ENCODE measurements at regions not wholly inside any gene's neighbourhood (a gene's known extent, or its start where the extent isn't known, plus 50 kb on each side); places are given as distances from the start of the nearest gene placed in this dataset.
"Not testable (repeated sequence)": the region's sequence is repeated elsewhere in the genome, so short reads cannot be mapped to it uniquely, and the experiment has no call there.

DNA sequence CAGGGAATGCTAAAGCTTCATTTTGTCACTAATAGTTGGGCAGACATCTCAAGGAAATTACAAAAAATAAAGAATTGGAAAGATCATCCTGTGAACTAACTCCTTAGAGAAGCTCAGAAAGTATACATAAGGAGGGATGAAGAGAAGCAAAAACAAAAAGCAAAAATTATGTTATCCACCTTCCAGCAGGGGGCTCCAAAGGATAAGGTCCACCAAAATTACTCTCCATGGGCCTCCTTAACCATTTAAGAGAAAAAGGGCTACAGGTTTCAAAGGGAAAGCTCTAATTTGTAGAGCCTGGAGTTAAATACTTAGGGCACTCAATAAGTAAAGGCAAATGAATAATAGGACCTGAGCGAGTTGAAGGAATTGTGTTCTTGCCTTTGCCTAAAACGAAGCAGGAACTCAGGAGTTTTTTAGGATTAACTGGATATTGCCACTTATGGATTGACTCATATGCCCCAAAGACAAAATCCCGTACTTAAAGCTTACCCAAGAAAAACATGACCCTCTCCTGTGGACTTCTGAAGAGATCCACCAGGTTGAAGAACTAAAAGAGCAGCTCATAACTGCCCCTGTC, 1167.9 kb downstream of the DSC3 start:
- DNase-seq (ENCODE audit: low read depth in 2 of 2), result peak in 1 of 2 donors; percentile 17

DNA sequence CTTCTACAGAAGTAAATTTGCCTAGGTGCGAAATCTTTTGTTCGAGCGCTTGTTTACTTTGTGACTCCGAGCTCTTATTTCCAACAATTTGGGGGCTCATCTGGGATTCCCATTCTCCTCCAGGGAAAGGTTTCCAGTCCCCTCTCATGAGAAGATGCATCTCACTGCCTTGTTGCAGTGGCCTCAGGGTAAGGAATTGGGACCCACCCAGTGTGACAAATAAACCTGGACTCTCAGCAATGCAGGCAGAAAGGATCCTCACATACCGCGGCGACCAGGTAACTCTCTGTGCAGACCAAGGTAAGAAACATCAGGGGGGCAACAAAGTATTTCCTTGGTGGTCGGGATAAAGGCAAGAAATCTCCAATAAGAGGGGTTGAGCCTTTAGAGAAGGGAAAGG, 1169.3 kb downstream of the DSC3 start:
- no peak for DNase-seq (ENCODE audit: low read depth in 2 of 2)

DNA sequence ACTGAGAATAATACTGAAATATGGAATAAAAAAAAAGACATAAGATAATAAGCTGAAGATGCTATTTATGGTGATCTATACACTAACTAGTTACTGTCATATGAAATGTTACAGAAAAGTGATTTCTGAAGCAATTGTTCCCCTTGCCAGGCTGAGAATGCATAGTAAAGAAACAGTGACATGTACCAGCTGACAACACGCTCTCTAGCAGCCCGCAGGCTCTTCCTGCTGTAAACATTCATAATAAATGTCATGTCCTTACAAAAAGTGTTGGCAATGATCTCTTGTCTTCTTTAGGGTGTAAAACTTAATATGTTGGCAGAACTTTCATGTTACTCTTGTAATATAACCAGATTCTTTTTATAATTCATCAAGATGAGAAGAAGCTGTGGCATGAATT, 1171.3 kb downstream of the DSC3 start:
- no peak for DNase-seq (ENCODE audit: low read depth in 2 of 2)

DNA sequence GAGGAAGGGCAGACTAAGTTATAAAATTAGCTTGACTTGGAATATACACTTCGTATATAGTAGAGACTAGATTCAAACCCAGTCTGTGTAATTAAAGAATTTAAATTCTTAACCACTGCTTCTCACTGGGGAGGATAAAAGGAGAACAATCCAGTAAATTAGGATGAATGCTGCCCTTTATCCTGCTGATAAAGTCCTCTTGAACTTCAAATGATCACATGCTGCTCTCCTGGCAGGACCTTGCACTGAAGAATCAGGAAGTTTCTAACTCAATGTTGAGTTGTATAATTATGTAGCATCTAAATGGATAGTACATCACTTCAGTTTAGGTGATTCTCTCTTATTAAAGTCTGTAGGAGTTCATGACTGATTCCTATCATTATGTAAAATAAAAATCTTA, 1179.7 kb downstream of the DSC3 start:
- DNase-seq (ENCODE audit: low read depth in 2 of 2), result no peak

DNA sequence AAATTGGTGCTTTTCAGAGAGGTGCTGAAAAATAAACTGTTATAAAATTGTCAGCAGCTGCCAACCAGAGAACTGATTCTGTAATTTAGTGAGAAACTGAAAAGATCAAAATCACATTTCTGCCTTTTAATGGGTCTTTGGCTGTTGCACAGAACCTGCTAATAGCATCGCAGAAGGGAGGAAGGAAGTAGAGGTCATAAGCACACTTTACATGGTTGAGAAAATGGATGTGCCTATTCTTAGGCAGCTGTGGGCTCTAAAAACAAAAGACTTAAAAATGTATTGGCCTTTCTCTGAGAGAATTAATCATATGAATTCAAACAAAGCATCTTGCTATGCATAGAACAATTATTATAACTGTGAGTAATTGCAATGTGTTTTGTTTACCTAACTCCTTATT, 1186.9 kb downstream of the DSC3 start:
- DNase-seq (ENCODE audit: low read depth in 2 of 2), result peak in 1 of 2 donors; percentile 17

DNA sequence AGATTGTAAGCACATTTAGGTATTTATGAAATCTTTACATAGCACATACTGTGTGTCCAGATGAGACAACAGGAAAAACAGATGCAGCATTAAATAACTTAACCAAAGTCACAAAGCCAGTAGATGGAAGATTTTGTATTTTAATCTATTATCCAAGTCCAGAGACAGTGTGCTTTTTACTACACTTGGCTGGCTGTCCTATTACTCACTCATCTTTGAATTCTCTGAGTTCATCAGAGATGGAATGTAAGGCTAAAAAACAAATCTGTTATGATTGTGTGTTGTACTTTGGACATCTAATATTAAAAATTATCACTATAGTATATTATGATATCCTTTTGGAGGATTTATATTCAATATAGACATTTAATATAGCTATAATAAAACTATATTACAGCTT, 1189.4 kb downstream of the DSC3 start:
- DNase-seq (ENCODE audit: low read depth in 2 of 2), result no peak

DNA sequence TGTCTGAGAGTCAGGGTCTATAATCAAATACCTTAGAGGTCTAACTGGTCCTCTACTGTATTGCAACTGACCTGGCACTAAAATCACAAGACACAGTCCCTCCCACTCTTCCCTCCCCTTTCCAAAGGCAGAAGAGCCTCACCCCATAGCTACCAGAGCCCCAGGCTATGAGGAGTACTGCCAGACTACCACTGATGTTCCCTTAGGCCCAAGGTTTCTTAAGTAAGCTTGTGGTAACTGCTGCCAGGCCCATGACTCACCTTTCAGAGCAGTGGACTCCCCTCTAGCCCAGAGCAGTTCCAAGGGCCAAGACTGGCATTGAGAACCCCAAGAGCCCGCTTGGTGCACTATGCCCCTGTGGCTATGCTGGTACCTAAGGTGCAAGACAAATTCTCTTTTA, 1193.4 kb downstream of the DSC3 start:
- no peak for DNase-seq (ENCODE audit: low read depth in 2 of 2)

DNA sequence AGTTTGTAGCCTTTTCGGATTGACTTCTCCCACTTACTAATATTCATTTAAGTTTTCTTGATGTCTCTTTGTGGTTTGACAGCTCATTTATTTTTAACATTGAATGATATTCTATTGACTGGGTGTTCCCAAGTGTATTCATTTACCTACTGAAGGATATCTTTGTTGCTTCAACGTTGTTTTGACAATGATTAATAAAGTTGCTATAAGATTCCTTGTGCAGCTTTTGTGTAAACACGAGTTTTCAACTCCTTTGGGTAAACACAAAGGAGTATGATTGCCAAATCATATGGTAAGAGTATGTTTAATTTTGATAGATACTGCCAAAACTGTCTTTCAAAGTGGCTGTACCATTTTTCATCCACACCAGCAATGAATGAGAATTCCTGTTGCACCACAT, 1200.9 kb downstream of the DSC3 start:
- no peak for DNase-seq (ENCODE audit: low read depth in 2 of 2)

DNA sequence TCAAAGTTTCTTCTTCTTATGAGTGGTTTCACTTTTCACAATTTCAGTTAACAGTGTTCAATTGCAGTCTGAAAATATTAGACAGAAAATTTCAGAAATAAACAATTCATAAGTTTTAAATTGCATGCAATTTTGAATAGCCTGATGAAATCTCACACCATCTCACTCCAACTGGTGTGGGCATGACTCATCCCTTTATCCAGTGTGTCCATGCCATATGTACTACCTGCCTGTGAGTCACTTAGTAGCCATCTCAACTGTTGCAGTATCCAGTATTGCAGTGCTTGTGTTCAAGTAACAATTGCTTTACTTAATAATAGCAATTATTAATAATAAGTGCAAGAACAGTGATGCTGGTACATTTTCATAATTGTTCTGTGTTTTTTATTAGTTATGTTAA, 1202.5 kb downstream of the DSC3 start:
- DNase-seq (ENCODE audit: low read depth in 2 of 2), result peak in 1 of 2 donors; percentile 1

DNA sequence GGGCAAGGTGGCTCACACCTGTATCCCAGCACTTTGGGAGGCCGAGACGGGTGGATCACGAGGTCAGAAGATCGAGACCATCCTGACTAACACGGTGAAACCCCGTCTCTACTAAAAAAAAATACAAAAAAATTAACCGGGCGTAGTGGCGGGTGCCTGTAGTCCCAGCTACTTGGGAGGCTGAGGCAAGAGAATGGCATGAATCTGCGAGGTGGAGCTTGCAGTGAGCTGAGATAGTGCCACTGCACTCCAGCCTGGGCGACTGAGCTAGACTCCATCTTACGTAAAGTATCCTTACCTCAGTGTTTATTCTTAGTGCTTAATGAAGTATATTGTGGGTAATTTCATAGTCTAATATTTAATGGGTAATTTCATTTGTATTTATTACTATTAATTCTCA, 1203.6 kb downstream of the DSC3 start:
- not testable (repeated sequence) for DNase-seq (ENCODE audit: low read depth in 2 of 2)

DNA sequence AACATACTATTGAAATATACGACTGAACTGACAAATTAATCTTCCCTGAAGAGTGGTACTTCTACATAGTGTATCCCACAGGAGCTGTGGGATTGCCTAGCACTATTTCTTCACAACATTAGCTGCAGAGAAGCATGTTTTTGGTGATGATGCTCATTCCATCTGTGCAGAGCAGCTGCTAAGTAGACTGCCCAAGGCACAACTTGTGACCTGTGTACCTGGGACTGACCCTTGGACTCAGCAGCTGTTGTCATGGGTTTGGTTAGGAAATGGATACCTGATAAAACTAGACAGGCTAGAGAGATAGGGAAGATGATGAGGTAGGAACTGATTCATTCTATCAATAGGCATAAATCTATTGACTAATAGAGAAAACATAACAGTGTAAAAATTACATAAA, 1204.0 kb downstream of the DSC3 start:
- no peak for DNase-seq (ENCODE audit: low read depth in 2 of 2)

DNA sequence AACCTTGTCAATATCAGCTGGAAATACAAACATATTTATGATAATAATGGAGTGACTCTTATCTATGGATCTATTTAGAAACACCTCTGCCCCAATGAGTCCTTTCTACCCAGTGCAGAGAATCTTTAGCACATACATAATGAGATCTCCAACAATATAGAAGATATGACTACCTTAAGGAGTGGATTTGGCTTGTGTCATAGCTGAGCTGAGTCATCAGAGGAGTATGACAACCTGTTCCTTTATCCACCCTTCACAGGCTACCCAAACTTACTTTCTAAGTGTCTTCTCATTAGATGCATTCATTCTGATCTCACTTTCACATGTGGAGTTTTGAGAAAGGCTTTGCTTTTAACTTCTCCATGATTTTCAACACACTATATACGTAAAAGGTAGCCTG, 1218.9 kb downstream of the DSC3 start:
- DNase-seq (ENCODE audit: low read depth in 2 of 2), result no peak

DNA sequence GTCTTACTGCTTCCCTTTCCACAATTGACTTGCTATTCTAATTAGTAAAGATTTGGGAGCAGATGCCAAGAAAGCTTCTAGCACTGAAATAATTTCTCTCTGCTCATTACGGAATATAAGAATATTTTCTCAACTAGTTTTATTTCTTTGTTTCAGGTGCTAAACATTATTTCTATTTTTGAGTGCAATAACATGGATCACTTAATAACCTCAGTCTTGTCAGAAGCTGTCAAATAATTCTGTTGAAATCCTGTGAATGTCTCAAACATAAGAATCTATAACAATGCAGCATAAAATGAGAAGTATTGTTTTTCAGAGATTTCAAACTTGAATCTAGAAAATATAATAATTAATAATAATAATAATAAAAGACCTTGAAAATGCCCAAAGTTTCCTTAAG, 1221.0 kb downstream of the DSC3 start:
- DNase-seq (ENCODE audit: low read depth in 2 of 2), result no peak

DNA sequence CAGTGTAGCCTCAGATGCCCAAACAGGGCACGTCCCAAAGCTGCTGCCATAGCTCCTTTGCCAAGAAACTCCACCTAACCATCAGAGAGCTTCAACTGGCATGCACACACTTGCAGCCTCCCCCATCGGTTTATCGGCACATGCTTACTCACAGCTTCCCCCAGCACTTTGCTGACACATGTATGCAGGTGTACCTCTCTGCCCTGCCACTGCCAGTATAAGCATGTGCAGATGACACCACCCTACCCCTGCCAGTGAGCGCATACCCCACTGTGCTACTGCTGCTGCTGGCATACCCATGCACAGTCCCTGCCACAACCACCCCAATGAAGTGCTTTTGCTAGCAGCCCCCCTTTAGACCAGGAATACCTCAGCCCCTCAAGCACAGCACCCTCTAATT, 1231.0 kb downstream of the DSC3 start:
- no peak for DNase-seq (ENCODE audit: low read depth in 2 of 2)

DNA sequence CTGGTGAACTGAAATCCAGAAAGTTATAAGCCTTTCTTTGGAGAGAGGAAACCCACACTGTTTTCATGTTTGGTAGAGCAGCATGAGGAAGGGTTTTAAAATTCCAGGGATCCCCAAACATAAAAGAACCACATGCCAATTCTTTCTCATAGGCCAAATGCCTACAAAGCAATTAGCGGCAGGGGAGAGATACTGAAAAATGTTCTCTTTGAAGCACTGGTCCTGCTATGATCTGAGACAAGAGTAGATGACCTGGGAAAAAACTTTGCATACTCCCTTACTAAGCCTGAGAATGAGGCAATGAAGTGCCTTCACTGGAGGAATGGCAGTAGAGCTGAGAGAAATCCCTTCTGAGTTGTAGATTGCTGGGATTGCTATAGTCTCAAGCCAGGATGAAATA, 1261.7 kb downstream of the DSC3 start:
- DNase-seq (ENCODE audit: low read depth in 2 of 2), result no peak

DNA sequence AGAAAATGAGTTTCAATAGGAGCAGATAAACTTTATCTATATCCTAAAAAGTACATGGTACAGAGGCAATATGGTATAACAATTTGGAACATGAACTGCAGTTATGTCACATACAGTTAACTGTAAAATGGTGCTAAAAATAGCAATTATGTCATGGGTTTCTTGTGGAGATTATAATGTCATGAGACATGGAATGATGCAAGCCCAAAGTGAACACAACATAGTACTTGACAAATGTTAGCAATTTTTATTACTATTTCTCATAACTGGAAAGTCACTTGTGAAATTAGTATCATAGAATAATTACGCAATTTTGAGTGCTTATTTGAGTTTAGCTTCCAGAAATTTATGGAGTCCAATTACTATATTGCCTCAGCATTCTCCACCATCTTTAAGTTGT, 1263.4 kb downstream of the DSC3 start:
- DNase-seq (ENCODE audit: low read depth in 2 of 2), result no peak

DNA sequence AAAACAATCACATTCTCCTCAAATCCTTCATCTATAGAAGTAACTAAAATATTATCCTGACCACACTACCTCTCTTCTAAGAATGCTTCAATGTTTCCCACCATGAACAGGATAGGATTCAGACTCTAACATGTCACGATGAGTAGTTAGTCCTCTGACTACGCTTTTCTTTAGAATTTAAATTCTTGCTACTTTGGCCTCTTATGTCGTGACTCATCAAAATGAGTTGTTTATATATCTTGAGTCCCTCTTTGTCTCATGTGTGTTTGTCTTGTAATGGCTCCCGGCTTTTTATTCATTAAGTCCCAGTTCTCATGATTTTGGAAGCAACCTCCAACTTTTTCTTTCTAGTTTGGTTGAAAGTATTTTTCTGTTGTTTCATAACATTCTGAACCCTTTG, 1289.2 kb downstream of the DSC3 start:
- DNase-seq (ENCODE audit: low read depth in 2 of 2), result no peak

DNA sequence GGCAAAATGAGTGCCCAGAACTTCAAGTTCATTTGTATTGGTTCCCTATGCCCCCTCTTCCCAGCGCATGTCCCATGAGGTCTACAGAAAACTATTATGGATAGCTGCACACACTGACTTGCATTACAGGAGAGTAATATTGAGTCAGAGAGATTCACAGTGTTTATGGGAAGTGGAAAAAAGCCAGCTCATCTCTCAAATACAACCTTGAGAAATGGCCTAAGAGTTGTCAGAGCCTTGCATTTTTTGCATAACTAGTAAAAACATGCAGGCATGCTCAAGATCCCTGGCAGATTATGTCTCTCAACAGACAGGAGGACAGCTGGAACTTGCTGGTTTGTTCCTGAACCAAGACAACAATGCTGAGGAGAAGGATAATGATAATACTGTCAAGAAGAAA, 1292.8 kb downstream of the DSC3 start:
- DNase-seq (ENCODE audit: low read depth in 2 of 2), result no peak

DNA sequence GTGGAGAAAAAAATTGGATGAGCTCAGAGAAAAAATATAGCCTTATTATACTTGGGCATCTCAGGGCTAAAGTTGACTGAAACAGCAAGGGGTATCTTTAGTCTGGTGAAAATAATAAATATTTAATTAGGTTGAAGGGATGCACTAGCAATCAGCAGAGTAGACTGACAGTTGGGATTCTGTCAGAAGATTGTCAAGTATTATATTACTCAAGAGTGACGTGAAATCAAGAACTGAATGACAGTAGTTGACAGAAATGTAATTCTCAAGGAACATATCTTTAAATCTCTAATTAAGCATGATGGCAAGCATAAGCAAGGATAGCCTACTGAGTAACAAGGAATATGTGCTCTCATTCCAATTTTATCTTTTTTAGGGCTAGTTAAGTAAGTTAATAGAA, 1301.1 kb downstream of the DSC3 start:
- DNase-seq (ENCODE audit: low read depth in 2 of 2), result no peak

DNA sequence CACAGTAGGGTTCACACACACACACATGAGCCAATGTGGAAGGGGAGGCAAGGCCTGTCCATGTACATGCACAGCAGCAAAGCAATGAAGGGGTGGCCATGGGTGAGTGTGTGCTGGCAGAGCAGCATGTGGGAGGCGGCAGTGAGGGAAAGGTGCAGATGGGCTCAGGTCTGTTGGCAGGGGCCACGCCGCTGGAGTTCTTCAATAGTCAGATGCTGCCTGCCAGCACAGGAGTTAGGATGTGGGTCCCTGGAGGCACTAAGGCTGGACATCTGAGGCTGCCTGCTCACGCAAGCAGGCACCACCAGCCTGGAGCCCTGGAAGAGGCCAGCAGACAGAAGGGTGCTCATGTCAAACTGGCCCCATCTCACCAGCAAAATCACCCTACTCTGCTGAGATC, 1304.9 kb downstream of the DSC3 start:
- DNase-seq (ENCODE audit: low read depth in 2 of 2), result no peak

DNA sequence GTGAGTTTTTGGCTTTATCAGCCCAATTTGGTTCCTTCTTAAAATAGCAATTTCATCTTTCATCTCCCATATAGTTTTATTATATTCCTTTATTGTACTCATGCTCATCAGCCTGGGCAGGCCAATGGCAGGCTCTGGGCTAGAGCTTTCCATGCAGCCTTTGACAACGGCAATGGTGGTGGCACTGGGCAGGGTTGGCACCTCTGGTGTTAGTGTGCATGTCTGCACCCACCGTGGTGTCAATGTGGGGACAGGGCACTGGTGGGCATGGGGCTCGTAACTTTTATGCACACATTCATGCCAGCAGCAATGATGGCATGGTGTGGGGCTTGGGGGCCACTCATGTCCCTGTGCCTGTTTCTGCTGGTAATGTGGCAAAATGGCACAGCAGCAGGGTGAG, 1305.4 kb downstream of the DSC3 start:
- no peak for DNase-seq (ENCODE audit: low read depth in 2 of 2)

DNA sequence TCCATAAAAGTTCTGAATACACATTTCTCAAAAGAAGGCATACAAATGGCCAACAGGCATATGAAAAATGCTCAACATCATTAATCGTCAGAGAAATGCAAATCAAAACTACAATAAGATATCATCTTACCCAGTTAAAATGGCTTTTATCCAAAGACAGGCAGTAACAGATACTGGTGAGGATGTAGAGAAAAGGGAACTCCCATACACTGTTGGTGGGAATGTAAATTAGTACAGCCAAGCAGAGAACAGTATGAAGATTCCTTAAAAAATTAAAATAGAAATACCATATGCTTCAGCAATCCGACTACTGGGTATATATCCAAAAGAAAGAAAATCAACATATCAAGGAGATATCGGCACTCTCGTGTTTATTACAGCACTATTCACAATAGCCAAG, 1312.5 kb downstream of the DSC3 start:
- DNase-seq (ENCODE audit: low read depth in 2 of 2), result no peak

DNA sequence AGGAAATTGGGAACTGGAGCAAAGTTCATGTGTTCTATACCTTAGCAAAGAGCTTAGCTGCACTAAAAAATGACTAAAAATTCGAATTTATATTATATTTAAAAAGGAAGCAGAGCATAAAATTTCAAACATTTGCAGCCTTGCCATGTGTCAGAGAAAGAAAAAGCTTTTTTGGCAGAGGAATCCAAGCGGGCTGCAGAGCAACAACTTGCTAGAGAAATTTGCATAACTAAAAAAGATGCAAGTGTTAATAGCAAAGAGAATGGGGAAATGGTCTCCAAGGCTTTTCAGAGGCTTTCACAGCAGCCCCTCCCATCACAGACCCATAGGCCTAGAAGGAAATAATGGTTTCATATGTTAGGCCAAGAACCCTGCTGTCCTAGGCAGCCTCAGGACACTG, 1315.9 kb downstream of the DSC3 start:
- no peak for DNase-seq (ENCODE audit: low read depth in 2 of 2)

DNA sequence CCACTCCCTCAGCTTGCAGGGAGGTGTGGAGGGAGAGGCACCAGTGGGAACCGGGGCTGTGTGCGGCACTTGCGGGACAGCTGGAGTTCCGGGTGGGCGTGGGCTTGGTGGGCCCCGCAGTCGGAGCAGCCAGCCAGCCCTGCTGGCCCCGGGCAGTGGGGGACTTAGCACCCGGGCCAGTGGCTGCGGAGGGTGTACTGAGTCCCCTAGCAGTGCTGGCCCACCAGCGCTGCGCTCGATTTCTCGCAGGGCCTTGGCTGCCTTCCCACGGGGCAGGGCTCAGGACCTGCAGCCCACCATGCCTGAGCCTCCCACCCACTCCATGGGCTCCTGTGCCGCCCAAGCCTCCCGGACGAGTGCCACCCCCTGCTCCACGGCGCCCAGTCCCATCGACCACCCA, 1319.1 kb downstream of the DSC3 start:
- not testable (repeated sequence) for DNase-seq (ENCODE audit: low read depth in 2 of 2)

Measured in dermis microvascular lymphatic vessel endothelial cell (primary cell).